PC-3 (cell line): ENCODE measurements at regions not wholly inside any gene's neighbourhood (a gene's known extent, or its start where the extent isn't known, plus 50 kb on each side); places are given as distances from the start of the nearest gene placed in this dataset.

ENCODE experiments used
- CTCF ChIP-seq: fragments of 300-600 bp; sonication (generic); conservative IDR thresholded peaks from 2 replicates; pipeline ENCODE4 v1.5.1; 2017; ENCODE audit warnings: antibody characterized with exemption, low read depth, mild to moderate bottlenecking, low read length
- EZH2 ChIP-seq: fragments of 300-600 bp; sonication (generic); IDR thresholded peaks from one replicate; pipeline ENCODE4 v1.6.1; 2017; ENCODE audit warnings: antibody characterized with exemption, mild to moderate bottlenecking, low read length; ENCODE audit not compliant: unreplicated experiment
- EZH2phosphoT487 ChIP-seq: fragments of 300-600 bp; sonication (generic); IDR thresholded peaks from 2 replicates; pipeline ENCODE4 v1.6.1; 2018; ENCODE audit warnings: mild to moderate bottlenecking, antibody characterized with exemption, low read length, borderline replicate concordance

DNA sequence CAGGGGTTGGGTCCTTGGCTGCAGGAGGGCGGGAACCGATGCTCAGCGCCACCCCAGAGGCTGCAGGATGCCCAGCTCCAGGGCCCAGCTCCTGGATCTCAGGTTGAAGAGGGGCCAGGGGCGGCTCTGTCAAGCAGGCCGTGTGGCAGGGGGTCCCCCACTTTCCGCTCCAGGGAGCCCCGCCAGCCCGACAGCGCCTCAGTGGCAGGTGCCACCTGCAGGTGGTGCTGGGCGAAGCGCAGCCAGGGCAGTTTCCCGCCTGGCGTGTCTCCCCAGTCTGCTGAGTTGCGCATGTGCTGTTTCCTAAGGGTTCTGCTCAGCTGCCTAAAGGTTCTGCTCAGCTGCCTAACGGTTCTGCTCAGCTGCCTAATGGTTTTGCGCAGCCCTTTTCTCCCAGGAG, 442.1 kb downstream of the POTEH start:
- TF ChIP-seq CTCF (no peak), EZH2 (no peak), EZH2phosphoT487 (no peak)
